Lower leg skin (tissue), 3 donors: ENCODE measurements at regions not wholly inside any gene's neighbourhood (a gene's known extent, or its start where the extent isn't known, plus 50 kb on each side); places are given as distances from the start of the nearest gene placed in this dataset.
"Not testable (repeated sequence)": the region's sequence is repeated elsewhere in the genome, so short reads cannot be mapped to it uniquely, and the experiment has no call there.

ENCODE experiments used
- POLR2A ChIP-seq, 2 donors: fragments of 450-650 bp; IDR thresholded peaks; one replicate each; pipeline ENCODE4 v1.6.1; 2016 to 2017; ENCODE audit warnings: antibody characterized with exemption in 2 of 2, mild to moderate bottlenecking in 1 of 2, moderate library complexity in 1 of 2
- TF ChIP-seq, protein P1 (sequence below), 3 donors: fragments of 450-650 bp; IDR thresholded peaks; one replicate each; pipeline ENCODE4 v1.5.1; 2016; ENCODE audit warnings: antibody characterized with exemption in 3 of 3, mild to moderate bottlenecking in 3 of 3, moderate library complexity in 2 of 3

DNA sequence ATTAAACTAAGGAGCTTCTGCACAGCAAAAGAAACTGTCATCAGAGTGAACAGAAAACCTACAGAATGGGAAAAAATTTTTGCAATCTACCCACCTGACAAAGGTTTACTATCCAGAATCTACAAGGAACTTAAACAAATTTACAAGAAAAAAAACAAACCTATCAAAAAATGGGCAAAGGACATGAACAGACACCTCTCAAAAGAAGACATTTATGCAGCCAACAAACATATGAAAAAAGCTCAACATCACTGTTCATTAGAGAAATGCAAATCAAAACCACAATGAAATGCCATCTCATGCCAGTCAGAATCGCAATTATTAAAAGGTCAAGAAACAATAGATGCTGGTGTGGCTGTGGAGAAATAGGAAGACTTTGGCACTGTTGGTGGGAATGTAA is 218.5 kb upstream of the SMIM30 start:
- TF ChIP-seq, protein P1, sequence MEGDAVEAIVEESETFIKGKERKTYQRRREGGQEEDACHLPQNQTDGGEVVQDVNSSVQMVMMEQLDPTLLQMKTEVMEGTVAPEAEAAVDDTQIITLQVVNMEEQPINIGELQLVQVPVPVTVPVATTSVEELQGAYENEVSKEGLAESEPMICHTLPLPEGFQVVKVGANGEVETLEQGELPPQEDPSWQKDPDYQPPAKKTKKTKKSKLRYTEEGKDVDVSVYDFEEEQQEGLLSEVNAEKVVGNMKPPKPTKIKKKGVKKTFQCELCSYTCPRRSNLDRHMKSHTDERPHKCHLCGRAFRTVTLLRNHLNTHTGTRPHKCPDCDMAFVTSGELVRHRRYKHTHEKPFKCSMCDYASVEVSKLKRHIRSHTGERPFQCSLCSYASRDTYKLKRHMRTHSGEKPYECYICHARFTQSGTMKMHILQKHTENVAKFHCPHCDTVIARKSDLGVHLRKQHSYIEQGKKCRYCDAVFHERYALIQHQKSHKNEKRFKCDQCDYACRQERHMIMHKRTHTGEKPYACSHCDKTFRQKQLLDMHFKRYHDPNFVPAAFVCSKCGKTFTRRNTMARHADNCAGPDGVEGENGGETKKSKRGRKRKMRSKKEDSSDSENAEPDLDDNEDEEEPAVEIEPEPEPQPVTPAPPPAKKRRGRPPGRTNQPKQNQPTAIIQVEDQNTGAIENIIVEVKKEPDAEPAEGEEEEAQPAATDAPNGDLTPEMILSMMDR (IDR thresholded peaks at IDR 0.05), result not testable (repeated sequence)
- not testable (repeated sequence) for TF ChIP-seq POLR2A (IDR thresholded peaks at IDR 0.05)
